ENCODE measurements at regions not wholly inside any gene's neighbourhood (a gene's known extent, or its start where the extent isn't known, plus 50 kb on each side); places are given as distances from the start of the nearest gene placed in this dataset.

DNA sequence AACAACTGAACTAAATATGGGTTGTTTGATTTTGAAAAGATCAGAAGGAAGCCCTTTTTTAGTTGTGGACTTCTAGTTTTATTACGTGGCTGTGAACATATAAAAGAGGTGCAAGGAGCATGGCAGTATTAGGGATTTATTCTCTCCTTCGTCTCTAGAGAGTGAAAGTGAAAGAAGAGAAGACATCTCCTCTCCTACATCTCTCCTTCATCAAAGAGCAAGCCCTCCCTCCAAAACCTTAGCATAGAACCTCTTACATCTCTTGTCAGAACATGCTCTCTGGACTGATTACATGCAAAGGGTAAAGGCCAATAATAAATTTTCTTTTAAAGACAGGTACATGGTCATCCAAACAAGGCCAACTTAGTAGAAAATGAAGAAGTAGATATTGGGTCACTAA, 184.3 kb upstream of the IRX1 start:
- Histone ChIP-seq H3K27ac (ENCODE audit: low read length) (no peak overlapping the region), H3K36me3 (ENCODE audit: control insufficient read depth, insufficient read depth, low read length) (no peaks in the 10 kb centered on the region), H3K4me3 (ENCODE audit: low read depth in 2 of 2, low read length in 2 of 2) (no peak overlapping the region), H3K9me3 (ENCODE audit: control insufficient read depth, insufficient read depth, low read depth, low read length) (0 out of 2 replicates have a peak, but pooled peaks cover 5% of the 10 kb centered on the region), H3K4me1 (ENCODE audit: control insufficient read depth, insufficient read depth, low read length) (no peaks in the 10 kb centered on the region), H3K27me3 (ENCODE audit: control insufficient read depth, insufficient read depth, low read length) (no peaks in the 10 kb centered on the region)
- ChIA-PET CTCF (no interaction called here), POLR2A (no interaction called here)
- no peak for DNase-seq (ENCODE audit: low read depth, low spot score)
- BruUV-seq (replicated peaks), result no TSS peak
- TF ChIP-seq POLR2AphosphoS5 (IDR thresholded peaks at IDR 0.05; ENCODE audit: low read depth, low read length), result no peak
- TF ChIP-seq SIN3A (IDR thresholded peaks at IDR 0.05; ENCODE audit: borderline replicate concordance, insufficient read depth, low read depth, low read length), result no peak
- no peak for ATAC-seq
- intact Hi-C loops (cut with micrococcal nuclease; ENCODE audit: unreplicated experiment) (no loop called here), in situ Hi-C loops (cut with HindIII; ENCODE audit: low pct_unique_long_range_greater_than_20kb, low sequenced_read_pairs) (no loop called here)

DNA sequence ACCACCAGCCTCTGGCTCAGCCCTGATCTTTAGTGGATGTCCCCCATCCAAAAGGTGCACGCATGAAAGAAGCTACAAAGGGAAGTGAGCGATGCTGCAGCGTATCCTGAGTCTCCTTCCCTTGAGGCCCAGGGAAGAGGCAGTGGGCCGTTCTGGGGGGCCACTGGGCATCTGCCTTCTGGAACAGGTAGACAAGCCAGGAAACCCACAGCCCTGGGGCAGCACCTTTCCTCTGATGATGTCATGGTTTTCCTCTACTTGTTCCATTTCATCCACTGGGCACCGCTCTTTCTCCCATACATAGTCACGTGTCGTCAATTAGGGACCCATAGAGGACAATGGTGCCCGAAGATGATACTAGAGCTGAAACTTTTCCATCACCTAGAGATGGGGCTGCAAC, 194.0 kb upstream of the IRX1 start:
- BruUV-seq (replicated peaks), result no TSS peak
- intact Hi-C loops (cut with micrococcal nuclease; ENCODE audit: unreplicated experiment) (no loop called here), in situ Hi-C loops (cut with HindIII; ENCODE audit: low pct_unique_long_range_greater_than_20kb, low sequenced_read_pairs) (no loop called here)
- Histone ChIP-seq H3K9me3 (ENCODE audit: control insufficient read depth, insufficient read depth, low read depth, low read length) (no peaks in the 10 kb centered on the region), H3K4me1 (ENCODE audit: control insufficient read depth, insufficient read depth, low read length) (no peaks in the 10 kb centered on the region), H3K36me3 (ENCODE audit: control insufficient read depth, insufficient read depth, low read length) (no peaks in the 10 kb centered on the region), H3K4me3 (ENCODE audit: low read depth in 2 of 2, low read length in 2 of 2) (no peak overlapping the region), H3K27ac (ENCODE audit: low read length) (no peak overlapping the region), H3K27me3 (ENCODE audit: control insufficient read depth, insufficient read depth, low read length) (no peaks in the 10 kb centered on the region)
- ChIA-PET POLR2A (no interaction called here), CTCF (no interaction called here)
- no peak for TF ChIP-seq POLR2AphosphoS5 (IDR thresholded peaks at IDR 0.05; ENCODE audit: low read depth, low read length)
- TF ChIP-seq SIN3A (IDR thresholded peaks at IDR 0.05; ENCODE audit: borderline replicate concordance, insufficient read depth, low read depth, low read length), result no peak
- TF ChIP-seq, protein P1, sequence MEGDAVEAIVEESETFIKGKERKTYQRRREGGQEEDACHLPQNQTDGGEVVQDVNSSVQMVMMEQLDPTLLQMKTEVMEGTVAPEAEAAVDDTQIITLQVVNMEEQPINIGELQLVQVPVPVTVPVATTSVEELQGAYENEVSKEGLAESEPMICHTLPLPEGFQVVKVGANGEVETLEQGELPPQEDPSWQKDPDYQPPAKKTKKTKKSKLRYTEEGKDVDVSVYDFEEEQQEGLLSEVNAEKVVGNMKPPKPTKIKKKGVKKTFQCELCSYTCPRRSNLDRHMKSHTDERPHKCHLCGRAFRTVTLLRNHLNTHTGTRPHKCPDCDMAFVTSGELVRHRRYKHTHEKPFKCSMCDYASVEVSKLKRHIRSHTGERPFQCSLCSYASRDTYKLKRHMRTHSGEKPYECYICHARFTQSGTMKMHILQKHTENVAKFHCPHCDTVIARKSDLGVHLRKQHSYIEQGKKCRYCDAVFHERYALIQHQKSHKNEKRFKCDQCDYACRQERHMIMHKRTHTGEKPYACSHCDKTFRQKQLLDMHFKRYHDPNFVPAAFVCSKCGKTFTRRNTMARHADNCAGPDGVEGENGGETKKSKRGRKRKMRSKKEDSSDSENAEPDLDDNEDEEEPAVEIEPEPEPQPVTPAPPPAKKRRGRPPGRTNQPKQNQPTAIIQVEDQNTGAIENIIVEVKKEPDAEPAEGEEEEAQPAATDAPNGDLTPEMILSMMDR (IDR thresholded peaks at IDR 0.05), result no peak
- TF ChIP-seq, protein P2, sequence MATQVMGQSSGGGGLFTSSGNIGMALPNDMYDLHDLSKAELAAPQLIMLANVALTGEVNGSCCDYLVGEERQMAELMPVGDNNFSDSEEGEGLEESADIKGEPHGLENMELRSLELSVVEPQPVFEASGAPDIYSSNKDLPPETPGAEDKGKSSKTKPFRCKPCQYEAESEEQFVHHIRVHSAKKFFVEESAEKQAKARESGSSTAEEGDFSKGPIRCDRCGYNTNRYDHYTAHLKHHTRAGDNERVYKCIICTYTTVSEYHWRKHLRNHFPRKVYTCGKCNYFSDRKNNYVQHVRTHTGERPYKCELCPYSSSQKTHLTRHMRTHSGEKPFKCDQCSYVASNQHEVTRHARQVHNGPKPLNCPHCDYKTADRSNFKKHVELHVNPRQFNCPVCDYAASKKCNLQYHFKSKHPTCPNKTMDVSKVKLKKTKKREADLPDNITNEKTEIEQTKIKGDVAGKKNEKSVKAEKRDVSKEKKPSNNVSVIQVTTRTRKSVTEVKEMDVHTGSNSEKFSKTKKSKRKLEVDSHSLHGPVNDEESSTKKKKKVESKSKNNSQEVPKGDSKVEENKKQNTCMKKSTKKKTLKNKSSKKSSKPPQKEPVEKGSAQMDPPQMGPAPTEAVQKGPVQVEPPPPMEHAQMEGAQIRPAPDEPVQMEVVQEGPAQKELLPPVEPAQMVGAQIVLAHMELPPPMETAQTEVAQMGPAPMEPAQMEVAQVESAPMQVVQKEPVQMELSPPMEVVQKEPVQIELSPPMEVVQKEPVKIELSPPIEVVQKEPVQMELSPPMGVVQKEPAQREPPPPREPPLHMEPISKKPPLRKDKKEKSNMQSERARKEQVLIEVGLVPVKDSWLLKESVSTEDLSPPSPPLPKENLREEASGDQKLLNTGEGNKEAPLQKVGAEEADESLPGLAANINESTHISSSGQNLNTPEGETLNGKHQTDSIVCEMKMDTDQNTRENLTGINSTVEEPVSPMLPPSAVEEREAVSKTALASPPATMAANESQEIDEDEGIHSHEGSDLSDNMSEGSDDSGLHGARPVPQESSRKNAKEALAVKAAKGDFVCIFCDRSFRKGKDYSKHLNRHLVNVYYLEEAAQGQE (IDR thresholded peaks at IDR 0.05; ENCODE audit: insufficient read depth in 1 of 2, low read depth in 2 of 2, low read length in 1 of 2), result no peak
- TF ChIP-seq TCF7L2 (IDR thresholded peaks at IDR 0.05; ENCODE audit: low read depth, low read length), result no peak
- ATAC-seq, result no peak
- DNase-seq (ENCODE audit: low read depth, low spot score), result no peak

DNA sequence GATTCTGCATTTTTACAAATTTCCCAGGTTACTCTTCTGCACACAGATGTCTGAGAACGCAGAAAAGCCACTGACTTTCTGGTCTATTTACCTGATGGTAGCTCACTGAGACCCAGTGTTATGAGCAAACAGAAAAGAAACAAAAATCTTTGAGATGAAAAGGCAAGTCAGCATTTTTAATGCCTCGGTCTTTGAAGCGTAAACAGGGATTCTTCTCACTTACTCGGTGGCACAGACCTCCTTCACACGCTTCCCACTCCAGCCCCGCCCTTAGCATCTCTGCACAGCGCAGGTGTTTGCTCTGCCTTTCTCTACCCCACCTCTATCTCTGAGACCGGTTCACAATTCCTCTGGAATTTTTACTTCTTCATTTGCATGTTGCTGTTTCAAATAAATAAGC, 195.0 kb upstream of the IRX1 start:
- DNase-seq (ENCODE audit: low read depth, low spot score) (no peak), ATAC-seq (no peak)
- Histone ChIP-seq H3K4me3 (ENCODE audit: low read depth in 2 of 2, low read length in 2 of 2) (no peak overlapping the region), H3K27me3 (ENCODE audit: control insufficient read depth, insufficient read depth, low read length) (no peaks in the 10 kb centered on the region), H3K9me3 (ENCODE audit: control insufficient read depth, insufficient read depth, low read depth, low read length) (no peaks in the 10 kb centered on the region), H3K4me1 (ENCODE audit: control insufficient read depth, insufficient read depth, low read length) (no peaks in the 10 kb centered on the region), H3K36me3 (ENCODE audit: control insufficient read depth, insufficient read depth, low read length) (no peaks in the 10 kb centered on the region), H3K27ac (ENCODE audit: low read length) (no peak overlapping the region)
- no TSS peak for BruUV-seq (replicated peaks)
- in situ Hi-C loops (cut with HindIII; ENCODE audit: low pct_unique_long_range_greater_than_20kb, low sequenced_read_pairs), result no loop called here
- intact Hi-C loops (cut with micrococcal nuclease; ENCODE audit: unreplicated experiment), result no loop called here
- ChIA-PET CTCF (no interaction called here), POLR2A (no interaction called here)
- TF ChIP-seq POLR2AphosphoS5 (IDR thresholded peaks at IDR 0.05; ENCODE audit: low read depth, low read length) (no peak), TCF7L2 (IDR thresholded peaks at IDR 0.05; ENCODE audit: low read depth, low read length) (no peak), SIN3A (IDR thresholded peaks at IDR 0.05; ENCODE audit: borderline replicate concordance, insufficient read depth, low read depth, low read length) (no peak)
- TF ChIP-seq, protein P1 (IDR thresholded peaks at IDR 0.05), result no peak
- TF ChIP-seq, protein P2 (IDR thresholded peaks at IDR 0.05; ENCODE audit: insufficient read depth in 1 of 2, low read depth in 2 of 2, low read length in 1 of 2), result no peak

Data from Panc1 (cell line).